ENCODE measurements at regions not wholly inside any gene's neighbourhood (a gene's known extent, or its start where the extent isn't known, plus 50 kb on each side); places are given as distances from the start of the nearest gene placed in this dataset.

- TF ChIP-seq CTCF (IDR thresholded peaks at IDR 0.05) (no peak), POLR2A (IDR thresholded peaks at IDR 0.05) (no peak)
Measured at GRCh38 chr7:42400211-42400772, 163.3 kb upstream of the GLI3 start.

Data from body of pancreas (tissue), 4 donors.